Hematopoietic multipotent progenitor cell treated with erythropoietin and hydrocortisone succinate and interleukin-3 and kit ligand, for 8 days (in vitro differentiated cells): ENCODE measurements at regions not wholly inside any gene's neighbourhood (a gene's known extent, or its start where the extent isn't known, plus 50 kb on each side); places are given as distances from the start of the nearest gene placed in this dataset.
"Not testable (repeated sequence)": the region's sequence is repeated elsewhere in the genome, so short reads cannot be mapped to it uniquely, and the experiment has no call there.

ENCODE experiments used
- DNase-seq: peaks from one replicate; pipeline ENCODE4 v3.0.0-alpha.2; 2015

DNA sequence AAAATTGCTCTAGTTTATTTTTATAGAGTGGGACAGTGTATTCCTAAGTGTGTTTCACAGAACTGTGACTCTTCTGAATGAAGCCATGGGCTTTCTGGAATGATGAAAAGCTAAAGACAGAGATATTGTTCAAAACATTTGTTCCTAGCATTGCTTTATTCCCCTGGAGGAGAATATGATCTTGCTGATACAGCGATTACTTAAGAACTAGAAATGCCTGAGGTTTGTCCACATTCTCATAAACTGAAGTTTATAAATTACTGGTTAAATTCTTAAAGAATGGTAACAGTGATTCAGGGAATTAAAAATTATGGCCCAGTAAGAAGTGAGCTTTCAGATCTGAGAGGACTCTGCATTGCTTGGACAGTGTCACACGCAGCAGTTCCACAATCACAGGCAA, 690.3 kb downstream of the FAM181B start:
- DNase-seq: no peak

DNA sequence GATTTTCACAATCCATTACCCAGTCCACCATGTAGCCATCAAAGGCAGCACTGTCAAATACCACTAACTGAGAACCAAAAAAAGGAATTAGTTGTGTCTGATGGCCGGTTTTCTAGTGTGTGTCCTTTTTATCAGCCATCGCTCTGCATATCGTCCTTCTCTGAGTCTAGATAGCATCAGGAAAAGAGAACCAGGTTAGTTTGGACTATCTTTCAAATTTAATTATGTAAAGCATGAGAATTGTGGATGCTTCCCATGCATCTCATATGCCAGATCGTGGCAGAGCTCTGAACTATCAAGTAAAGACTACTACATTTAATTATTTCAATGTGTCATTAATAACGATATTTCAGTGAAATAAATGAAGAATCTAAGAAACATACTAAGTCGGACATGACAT, 691.9 kb downstream of the FAM181B start:
- no peak for DNase-seq

DNA sequence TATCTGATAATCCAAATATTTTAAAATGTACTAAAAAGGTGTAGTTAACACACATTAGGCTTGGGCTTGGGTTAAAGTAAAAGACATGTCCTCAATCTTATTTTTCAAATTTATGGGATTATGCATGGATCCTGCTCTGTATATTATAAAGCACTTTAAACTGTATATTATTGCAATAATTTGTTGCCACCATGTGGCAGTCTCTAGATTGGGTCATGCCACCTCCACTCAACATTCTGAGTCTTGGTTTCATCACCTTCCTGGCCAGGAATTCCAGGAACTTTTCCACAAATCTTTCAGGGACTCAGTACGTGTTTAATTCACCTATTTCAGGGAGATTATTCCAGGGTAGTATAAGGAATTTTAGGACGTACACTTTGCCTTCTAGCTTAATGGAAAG, 695.5 kb downstream of the FAM181B start:
- DNase-seq: no peak

DNA sequence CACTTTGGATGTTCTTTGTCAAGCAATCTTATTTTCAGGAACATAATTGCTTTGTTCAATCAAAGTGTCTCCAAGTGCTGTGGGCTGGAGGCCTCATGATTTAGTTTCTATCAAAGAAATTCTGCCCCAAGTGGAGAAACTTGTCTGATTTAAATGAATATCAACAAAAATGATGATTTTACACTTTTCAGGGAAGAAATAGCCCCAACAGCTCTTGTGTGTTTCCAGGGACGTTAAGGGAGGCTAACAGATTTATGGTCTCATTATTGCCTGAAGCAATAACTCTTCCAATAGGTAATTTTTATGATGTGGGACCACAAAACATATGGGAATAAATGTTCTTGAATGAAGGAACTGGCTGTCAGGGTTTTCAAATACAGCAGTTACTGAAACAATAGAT, 699.1 kb downstream of the FAM181B start:
- DNase-seq: no peak

DNA sequence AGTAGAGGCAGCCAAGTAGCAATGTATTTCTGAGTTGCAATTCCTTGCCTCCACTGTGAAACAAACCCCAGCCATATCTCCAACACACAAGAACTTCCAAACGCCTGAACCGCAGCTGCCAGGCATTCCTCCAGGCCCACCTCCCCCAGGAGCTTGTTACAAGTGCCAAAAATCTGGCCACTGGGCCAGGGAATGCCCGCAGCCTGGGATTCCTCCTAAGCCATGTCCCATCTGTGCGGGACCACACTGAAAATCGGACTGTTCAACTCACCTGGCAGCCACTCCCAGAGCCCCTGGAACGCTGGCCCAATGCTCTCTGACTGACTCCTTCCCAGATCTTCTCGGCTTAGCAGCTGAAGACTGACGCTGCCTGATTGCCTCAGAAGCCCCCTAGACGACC, 706.3 kb downstream of the FAM181B start:
- DNase-seq: not testable (repeated sequence)

DNA sequence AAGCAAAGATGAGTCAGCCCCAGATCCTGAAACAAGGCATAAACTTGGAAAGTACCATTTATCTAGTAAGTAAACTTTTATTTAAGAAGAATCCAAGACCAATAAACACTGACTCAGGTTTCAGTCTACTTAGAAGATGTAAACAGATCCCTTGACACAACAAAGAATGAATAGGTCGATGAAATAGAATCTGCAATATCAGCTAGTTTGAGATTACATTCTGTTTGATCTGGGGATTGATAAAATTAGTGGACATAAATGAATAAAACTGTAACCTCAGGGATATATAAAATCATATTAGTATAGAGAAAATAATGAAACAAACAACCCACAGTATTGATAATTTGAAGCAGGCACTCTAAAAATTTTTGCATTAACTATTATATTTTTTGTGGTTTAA, 708.9 kb downstream of the FAM181B start:
- DNase-seq: no peak

DNA sequence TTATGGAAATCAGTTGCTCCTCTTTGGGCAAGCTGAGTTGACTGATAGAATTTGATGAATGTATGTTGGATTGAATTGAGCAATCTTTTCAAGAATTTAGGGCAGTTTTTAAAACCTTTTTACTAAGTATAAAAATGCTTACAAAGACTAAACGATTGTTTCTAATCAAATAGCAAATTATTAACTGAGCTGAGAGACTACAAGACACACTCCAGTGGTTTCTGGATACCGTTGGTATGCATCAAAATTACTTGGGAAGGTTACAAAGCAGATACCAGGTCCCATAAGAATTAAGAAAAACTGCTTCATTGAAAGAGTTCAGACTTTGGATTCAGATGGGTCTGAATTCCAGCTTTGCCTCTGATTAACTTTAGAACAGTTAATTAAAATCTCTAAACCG, 721.4 kb downstream of the FAM181B start:
- DNase-seq: no peak

DNA sequence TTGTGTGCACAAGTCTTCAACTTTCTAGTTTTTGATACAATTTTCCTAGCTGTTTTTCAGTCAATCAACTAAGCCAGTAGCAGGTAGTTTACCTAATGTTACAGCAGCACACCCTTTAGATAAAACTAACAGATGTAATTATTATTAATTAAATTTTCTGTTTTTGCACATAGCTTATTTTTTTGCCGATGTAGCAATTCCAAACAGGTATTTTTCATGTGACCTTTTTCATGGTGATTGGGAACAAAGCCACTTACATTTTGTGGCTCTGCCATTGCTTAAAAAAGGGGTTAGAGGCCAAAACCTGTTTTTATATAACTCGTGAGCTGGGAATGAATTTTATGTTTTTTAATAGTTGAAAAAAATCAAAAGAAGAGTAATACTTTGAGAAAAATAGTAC, 724.5 kb downstream of the FAM181B start:
- DNase-seq: no peak

DNA sequence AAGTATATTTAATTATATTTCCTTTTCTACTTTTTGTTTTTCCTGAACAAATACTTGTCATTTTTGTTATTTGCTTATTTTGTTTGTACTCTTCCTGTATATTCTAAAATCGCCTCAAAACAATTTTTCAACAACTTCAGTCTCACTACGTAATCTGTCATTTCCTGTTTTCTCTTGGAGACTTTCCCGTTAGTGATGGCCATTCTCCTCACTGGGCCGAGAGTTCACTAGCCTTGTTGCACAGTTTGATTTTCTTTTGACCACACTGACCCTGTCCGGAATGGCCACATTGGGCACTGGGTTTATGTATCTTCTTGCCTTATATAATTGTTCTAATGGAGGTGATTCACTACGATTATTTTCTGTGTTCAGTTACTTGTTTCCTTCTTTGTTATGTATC, 726.1 kb downstream of the FAM181B start:
- no peak for DNase-seq

DNA sequence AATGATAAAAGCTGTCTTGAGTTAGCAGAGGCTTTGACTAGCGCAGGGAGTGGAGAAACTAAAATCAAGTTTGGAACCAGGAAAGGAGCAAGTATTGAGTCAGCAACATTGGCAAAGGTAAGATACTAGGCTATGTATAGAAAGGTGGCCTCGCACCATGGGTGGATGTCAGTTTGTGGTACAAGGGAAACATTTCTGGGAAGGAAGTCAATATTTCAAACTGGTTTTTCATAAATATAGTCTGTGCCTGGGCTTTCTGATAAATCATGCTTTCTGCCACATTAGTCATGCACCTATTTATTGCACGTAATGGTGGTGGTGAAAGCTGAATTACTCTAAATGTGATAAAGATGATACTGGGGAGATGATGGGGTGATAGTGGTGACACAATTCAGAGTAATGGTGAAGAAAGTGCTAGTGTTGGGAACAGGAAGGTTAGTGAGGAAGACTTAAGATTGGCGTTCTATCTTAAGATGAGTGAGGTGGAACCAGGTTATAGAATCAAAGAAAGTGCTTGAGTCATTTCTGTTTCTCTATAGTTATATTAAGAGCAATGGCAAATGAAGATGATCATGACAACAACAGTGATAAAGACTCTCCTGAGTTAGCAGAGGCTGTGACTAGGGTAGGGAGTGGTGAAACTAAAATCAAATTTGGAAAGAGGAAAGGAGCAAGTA, 729.0 kb downstream of the FAM181B start:
- DNase-seq: no peak

DNA sequence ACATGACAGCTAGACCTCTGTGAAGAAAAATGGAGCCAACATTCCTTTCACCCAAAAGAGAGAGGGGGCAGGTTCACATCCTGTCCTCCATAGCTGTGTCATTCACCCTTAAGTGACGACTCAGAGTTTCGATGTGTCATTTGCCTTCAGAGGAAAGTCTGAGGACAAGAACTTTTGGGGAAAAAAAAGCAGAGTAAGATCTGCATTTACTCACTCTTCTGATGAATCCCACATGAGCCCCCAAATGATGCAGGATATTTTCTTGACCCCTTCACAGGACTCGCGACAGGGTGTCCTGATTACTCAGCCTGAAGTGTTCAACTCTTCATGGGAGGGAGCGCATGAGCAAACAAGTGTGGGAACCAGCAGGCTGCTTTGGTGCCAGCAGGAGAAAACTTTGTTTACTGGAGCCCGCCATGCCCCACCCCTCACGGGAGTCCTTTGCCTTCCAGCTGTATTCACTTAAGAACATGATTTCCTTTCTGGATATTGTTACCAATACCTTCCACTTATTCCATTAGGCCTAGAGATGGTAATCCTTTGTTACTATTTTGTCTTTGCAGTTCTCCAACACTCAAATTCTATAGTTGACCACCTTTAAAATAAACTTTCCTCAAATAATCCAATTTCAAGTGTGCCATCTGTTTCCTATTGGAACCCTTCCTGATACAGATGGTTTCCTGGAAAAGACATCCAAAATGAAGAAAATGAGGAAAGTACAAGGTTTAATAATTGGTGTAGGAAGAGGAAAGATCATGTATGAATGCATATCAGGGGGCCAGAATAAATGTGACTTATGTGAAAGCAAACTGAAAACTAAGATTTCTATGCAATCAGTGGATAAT, 729.8 kb downstream of the FAM181B start:
- no peak for DNase-seq

DNA sequence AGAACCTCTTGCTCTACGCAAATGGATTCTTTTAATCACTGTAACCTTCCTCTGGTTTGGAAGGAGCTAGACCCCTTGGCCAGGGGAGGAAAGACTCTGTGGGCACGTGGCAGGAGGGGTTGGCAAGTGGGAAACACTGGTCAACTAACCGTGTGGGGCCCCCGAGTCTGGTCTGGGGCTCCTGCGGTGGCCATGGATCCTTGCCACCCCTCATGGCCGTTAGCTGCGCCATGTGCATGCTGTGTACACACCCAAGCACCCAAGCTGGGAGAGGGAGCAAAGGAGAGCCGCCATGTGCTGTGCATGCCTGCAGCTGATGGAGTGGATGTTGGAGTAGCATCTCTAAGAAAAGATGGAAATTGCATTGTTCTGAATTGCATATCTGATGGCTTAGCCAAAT, 730.6 kb downstream of the FAM181B start:
- DNase-seq: no peak

DNA sequence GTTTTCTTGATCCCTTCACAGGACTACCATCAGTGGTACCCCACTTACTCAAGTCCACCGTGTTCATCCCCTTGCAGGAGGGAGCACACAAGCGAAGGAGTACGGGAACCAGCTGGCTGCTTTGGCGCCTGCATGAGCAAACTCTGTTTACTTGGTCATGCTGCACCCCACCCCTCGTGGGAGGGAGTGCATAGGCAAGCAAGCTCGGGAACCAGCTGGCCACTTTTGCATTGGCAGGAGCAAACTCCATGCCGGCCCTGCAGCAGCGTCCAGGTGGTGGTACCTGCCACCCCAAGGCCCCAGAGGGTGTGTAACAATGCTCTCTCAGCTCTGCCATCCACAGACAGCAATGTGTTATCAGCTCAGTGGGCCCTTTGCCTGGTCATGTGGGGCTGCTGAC, 737.8 kb downstream of the FAM181B start:
- DNase-seq: no peak

DNA sequence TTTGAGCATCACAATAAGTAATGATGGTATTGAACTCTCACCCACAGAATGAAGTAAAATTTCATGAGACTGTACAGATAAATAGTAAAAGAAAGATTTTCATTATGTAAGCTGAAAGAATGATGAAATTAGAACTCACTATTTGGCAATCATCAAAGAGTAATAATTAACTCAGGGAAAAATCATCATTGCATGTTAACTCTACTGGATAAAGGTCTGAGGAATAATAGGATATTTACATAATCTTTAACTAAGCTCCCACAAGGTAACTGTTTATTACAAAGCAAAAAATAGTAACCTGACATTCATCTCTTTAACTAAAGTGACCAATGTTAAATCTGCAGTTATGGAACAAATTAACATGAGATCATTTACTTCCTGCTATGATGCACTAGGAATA, 739.9 kb downstream of the FAM181B start:
- DNase-seq: no peak

DNA sequence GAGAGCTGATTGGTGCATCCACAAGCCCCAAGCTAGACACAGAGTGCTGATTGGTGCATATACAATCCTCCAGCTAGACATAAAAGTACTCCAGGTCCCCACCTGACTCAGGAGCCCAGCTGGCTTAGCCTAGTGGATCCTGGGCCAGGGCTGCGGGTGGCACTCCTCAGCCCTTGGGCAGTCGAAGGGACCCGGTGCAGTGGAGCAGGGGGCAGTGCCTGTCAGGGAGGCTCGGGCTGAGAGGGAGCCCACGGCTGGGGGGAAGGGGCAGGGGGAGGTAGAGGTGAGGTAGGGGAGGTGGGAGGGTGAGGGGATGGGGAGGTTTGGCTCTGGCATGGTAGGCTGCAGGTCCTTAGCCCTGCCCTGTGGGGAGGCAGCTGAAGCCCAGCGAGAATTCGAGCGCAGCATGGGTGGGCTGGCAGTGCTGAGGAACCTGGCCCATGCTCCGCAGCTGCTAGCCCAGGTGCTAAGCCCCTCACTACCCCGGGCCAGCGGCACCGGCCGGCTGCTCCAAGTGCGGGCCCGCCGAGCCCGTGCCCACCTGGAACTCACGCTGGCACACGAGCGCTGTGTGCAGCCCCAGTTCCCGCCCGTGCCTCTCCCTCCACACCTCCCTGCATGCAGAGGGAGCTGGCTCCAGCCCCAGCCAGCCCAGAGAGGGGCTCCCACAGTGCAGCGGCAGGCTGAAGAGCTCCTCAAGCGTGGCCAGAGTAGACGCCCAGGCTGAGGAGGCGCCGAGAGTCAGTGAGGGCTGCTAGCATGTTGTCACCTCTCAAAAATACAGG, 742.8 kb downstream of the FAM181B start:
- no peak for DNase-seq

DNA sequence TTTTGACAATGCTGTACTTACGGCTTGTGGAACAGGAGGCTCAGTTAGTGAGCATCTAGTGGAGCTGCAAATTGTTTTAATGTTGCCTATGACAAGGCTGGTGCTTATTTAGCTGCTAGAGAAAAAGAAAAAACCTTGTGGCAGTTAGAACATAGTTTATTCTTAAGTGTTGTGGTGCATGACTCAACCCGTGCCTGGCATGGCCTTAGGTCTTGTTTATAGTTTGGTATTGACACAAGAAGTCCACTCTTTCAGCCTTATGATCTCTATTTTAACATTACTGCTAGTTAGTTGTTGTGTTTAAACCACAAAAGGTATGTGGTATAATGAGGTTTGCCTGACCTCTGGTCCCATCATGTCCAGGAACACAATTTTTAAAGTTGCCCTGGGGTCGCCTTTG, 744.6 kb downstream of the FAM181B start:
- DNase-seq: no peak

DNA sequence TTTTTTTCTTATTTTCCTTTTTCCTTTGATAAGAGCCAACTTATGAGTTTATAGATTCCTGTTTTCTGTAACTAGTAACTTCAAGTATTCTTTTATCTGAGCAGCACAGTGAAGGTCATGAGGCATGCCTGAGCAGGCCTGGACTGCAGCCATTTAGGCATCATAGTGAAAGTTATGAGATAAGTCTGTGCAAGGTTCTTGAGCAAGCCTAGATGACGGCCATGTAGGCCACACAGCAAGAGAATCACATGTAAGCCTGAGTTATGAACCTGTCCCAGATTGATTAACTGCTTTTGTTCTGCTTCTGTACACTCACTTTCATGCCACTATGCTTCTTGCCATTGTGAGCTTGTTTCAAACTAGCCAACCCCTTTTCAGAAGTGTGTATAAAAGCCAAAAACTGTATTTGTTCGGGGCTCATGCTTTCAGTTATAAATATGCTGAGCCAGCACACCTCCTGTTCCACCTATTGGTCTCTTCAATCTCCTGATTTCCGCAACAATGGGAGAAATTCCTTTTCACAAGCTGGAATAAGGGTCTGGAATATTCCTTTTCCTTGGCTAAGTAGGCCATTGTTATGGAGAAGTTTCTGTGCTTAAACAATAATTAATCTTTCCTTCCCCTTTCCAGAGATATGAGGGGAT, 745.7 kb downstream of the FAM181B start:
- DNase-seq: peak; percentile 4

DNA sequence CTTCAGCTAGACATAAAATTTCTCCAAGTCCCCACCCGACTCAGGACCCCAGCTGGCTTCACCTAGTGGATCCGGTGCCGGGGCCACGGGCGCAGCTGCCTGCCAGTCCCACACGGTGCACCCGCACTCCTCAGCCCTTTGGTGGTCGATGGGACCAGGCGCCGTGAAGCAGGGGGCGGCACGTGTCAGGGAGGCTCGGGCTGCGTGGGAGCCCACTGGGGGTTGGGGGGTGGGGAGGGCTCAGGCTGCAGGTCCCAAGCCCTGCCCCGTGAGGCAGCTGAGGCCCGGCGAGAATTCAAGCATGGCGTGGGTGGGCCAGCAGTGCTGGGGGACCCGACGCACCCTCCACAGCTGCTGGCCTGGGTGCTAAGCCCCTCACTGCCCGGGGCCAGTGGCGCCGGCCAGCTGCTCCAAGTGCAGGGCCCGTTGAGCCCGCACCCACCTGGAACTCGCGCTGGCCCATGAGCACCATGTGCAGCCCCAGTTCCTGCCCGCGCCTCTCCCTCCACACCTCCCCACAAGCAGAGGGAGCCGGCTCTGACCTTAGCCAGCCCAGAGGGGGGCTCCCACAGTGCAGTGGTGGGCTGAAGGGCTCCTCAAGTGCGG, 747.0 kb downstream of the FAM181B start:
- DNase-seq: no peak

DNA sequence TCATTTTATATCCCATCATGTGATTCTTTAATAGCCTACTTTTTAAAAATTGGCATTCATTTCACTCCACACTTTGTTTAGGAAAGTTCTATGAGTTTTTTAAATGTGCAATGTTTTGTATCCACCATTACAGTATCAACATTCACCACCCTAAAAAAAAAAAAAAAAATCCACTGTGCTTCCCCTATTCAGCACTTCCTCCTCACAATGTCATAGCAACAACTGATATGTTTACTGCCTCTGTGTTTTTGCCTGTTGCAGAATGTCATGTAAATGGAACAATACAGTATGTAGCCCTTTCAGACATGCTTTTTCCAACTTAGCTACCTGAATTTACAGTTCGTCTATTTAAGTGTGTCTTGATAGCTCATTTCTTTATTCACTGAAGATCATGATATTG, 754.2 kb downstream of the FAM181B start:
- no peak for DNase-seq

DNA sequence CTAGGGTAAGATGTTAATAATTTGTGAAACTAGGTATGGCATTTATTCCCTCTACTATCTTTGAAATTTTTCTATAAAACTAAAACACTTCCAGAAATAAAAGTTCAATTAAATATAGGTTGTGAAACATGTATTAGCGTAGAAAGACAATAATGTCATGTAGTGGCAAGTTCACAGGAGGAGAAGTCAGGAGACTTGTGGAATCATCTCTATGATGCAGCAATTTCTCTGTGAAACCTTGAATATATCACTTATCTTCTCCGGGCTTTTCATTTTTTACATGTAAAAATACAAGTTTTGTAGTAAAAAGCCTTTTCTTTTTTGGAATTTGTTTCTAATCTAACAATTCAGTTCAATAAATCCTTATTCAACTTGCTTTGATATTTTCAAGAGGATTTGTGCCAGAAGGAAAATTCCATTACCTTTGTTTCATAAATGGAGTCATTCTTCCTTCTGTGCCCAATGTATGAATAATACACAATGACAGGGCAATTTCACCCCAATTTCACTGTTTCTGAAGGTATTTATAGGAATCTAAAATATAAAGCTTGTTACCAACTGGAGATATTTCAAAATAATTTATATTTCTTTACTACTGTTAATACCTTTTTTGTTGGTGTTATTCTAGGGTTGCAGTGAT, 758.3 kb downstream of the FAM181B start:
- no peak for DNase-seq

DNA sequence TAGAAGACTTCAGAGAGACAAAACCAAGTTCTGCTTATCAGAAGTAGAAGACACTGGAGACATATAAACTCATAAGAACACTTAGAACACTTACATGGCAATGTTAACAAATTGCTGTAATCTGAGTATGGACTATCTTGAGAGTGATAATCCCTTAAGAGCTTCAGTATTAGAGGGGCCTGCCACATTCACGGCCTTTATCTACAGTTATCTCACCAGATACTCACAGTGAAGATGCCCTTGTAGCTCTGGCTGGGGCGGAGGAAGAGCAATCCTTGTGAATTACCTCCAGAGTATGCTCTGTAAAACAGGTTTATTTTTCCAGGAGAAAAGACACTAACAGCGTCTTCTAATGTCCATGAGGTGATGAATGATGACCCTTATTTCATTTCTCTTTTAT, 762.8 kb downstream of the FAM181B start:
- no peak for DNase-seq

DNA sequence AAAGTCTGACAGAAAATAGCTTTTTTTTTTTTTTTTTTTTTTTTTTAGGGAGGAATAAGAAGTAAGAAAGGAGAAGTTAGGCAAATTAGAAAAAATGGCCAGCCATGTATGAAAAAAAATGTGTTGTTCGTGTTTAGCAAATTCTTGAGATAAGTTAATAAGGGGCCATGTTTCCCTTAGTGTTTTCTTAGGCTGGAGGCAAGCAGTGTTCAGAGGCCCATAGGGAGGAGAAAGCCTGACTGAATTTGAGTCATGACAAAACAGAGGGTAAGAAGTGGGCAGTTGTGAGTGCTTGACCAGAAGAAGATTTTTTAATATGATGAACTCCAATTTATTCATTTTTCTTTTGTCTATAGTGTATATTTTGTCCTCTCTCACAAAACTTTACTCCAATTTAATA, 766.4 kb downstream of the FAM181B start:
- no peak for DNase-seq
